Upper lobe of right lung (tissue), 1 donor: ENCODE measurements at regions not wholly inside any gene's neighbourhood (a gene's known extent, or its start where the extent isn't known, plus 50 kb on each side); places are given as distances from the start of the nearest gene placed in this dataset.

Experiments
- ATAC-seq: fragments of 200-7000 bp; cut with Tn5 transposase; one replicate; pipeline ENCODE4 v1.9.1; 2020; ENCODE audit warnings: mild to moderate bottlenecking, moderate library complexity
- DNase-seq: peaks from one replicate; pipeline ENCODE4 v3.0.0-alpha.2; 2020
- H3K27ac ChIP-seq: fragments of 200-600 bp; one replicate; pipeline ENCODE4 v1.8.0; 2022
- H3K27me3 ChIP-seq: fragments of 200-600 bp; one replicate; pipeline ENCODE4 v1.8.0; 2022; ENCODE audit warnings: mild to moderate bottlenecking
- H3K36me3 ChIP-seq: fragments of 200-600 bp; one replicate; pipeline ENCODE4 v1.8.0; 2022
- H3K4me1 ChIP-seq: fragments of 200-600 bp; one replicate; pipeline ENCODE4 v1.8.0; 2022
- H3K4me3 ChIP-seq: fragments of 200-600 bp; one replicate; pipeline ENCODE4 v1.8.0; 2022; ENCODE audit warnings: mild to moderate bottlenecking
- H3K9me3 ChIP-seq: fragments of 200-600 bp; one replicate; pipeline ENCODE4 v1.8.0; 2022
- CTCF ChIP-seq: fragments of 200-600 bp; IDR thresholded peaks from one replicate; pipeline ENCODE4 v1.8.0; 2022; ENCODE audit warnings: antibody characterized with exemption
- intact Hi-C: fragments of 100-400 bp; cut with DNase I; formaldehyde crosslinking; loops from one replicate; pipeline ENCODE4 v1.11.0; 2022
- donor health status: DM: no; HTN: yes; CAD: no; lungs with severe emphysema.

GRCh38 chr15:96625256-96625655, 294.8 kb downstream of the NR2F2 start:
- Histone ChIP-seq H3K9me3 (no peaks in the 10 kb centered on the region), H3K4me3 (no peak overlapping the region), H3K27ac (no peak overlapping the region), H3K27me3 (peaks cover 6% of the 10 kb centered on the region), H3K36me3 (no peaks in the 10 kb centered on the region), H3K4me1 (no peaks in the 10 kb centered on the region)
- ATAC-seq (no peak), DNase-seq (no peak)
- no peak for TF ChIP-seq CTCF
- intact Hi-C loops: no loop called here

GRCh38 chr15:96627031-96627568, 296.6 kb downstream of the NR2F2 start:
- H3K4me1 ChIP-seq: no peaks in the 10 kb centered on the region
- H3K4me3 ChIP-seq: no peak overlapping the region
- peaks cover 6% of the 10 kb centered on the region for H3K27me3 ChIP-seq
- H3K9me3 ChIP-seq: no peaks in the 10 kb centered on the region
- no peak overlapping the region for H3K27ac ChIP-seq
- no peaks in the 10 kb centered on the region for H3K36me3 ChIP-seq
- no peak for TF ChIP-seq CTCF
- intact Hi-C loops: no loop called here
- ATAC-seq (no peak), DNase-seq (no peak)

GRCh38 chr15:96629511-96629910, 299.0 kb downstream of the NR2F2 start:
- Histone ChIP-seq H3K9me3 (no peaks in the 10 kb centered on the region), H3K36me3 (no peaks in the 10 kb centered on the region), H3K4me3 (no peak overlapping the region), H3K4me1 (no peaks in the 10 kb centered on the region), H3K27ac (no peak overlapping the region), H3K27me3 (no peaks in the 10 kb centered on the region)
- no peak for ATAC-seq
- intact Hi-C loops: no loop called here
- TF ChIP-seq CTCF: no peak
- DNase-seq: no peak

DNA sequence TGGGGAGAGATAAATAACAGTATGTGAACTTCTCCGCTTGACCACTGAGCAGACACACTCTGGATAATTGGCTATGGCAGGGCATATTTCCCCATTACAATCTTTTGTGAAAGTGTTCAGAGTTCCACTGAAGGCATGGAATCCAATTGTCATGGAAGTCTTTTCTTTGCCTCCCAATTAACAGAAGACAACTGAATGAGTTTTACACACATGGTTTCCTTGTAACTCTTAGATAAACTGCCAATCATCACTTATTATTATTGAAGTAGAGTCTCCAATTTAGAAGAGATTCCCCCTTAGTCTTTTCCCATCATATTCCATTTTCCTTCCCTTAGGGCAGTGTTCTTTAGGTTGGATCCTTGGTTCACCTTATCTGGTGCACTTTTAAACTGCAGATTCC, 308.3 kb downstream of the NR2F2 start:
- no peak for TF ChIP-seq CTCF
- H3K27me3 ChIP-seq: no peaks in the 10 kb centered on the region
- no peak for ATAC-seq
- H3K36me3 ChIP-seq: no peaks in the 10 kb centered on the region
- DNase-seq: no peak
- no peaks in the 10 kb centered on the region for H3K9me3 ChIP-seq
- intact Hi-C loops: no loop called here
- H3K27ac ChIP-seq: no peak overlapping the region
- no peak overlapping the region for H3K4me3 ChIP-seq
- no peaks in the 10 kb centered on the region for H3K4me1 ChIP-seq

DNA sequence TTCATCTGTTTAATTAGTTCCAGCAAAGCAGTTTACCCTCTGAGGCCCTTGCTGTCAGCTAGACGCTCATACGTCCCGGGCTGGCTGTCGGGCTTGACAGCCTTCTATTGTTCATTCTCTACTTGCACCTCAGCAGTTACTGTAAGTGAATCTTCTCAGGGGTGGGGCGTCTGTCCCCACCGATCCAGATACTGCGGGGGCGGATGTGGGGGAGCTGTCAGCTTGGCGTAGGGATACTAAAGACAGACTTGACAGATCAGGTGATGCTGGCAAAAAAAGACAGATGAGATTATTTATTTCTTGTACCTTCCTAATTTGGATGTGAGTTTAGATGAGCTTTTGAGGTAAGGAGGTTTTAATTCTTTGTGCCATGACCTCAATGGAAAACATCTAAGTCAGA, 315.3 kb downstream of the NR2F2 start:
- H3K36me3 ChIP-seq: no peaks in the 10 kb centered on the region
- no peak overlapping the region for H3K27ac ChIP-seq
- DNase-seq (no peak), ATAC-seq (no peak)
- no peaks in the 10 kb centered on the region for H3K4me1 ChIP-seq
- no peaks in the 10 kb centered on the region for H3K27me3 ChIP-seq
- TF ChIP-seq CTCF: no peak
- intact Hi-C loops: no loop called here
- H3K4me3 ChIP-seq: no peak overlapping the region
- H3K9me3 ChIP-seq: no peaks in the 10 kb centered on the region

DNA sequence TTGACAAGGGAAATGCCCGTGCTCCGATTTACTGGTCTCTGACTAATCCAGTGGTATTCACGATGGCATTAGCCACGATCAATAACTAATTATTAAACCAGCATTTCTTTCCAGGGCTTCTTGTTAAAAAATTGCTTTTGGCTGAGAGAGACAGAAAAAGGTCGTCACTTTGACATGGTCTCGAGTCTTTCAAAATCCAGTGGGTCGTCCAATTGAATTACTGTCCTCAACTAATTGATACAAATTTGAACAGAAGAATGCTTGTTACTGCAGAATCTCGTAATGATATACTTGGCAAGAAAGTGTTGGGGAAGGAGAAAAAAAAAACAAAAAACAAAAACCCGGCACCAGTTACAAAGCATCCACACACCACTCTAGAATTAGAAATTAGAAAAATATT, 318.4 kb downstream of the NR2F2 start:
- no peak for DNase-seq
- no peaks in the 10 kb centered on the region for H3K9me3 ChIP-seq
- no peak for ATAC-seq
- H3K4me1 ChIP-seq: no peaks in the 10 kb centered on the region
- intact Hi-C loops: no loop called here
- H3K27me3 ChIP-seq: no peaks in the 10 kb centered on the region
- no peak overlapping the region for H3K27ac ChIP-seq
- no peak for TF ChIP-seq CTCF
- H3K36me3 ChIP-seq: no peaks in the 10 kb centered on the region
- no peak overlapping the region for H3K4me3 ChIP-seq
